ENCODE measurements at regions not wholly inside any gene's neighbourhood (a gene's known extent, or its start where the extent isn't known, plus 50 kb on each side); places are given as distances from the start of the nearest gene placed in this dataset.

GRCh38 chr6:33895296-33895695 is 91.5 kb upstream of the MLN start:
- Histone ChIP-seq H3K27ac (no peak overlapping the region), H3K4me2 (no peak overlapping the region), H3K9me3 (no peaks in the 10 kb centered on the region), H3K4me1 (peaks cover 15% of the 10 kb centered on the region), H3K4me3 (no peak overlapping the region)
- FAIRE-seq: no peak
- POLR2A ChIA-PET: no interaction called here
- TF ChIP-seq CHD2 (IDR thresholded peaks at IDR 0.05; ENCODE audit: low read length, partially characterized antibody) (no peak), POLR2A (IDR thresholded peaks at IDR 0.05; ENCODE audit: low read length) (no peak), RAD21 (conservative IDR thresholded peaks at IDR 0.05 in 1 of 2, IDR thresholded peaks at IDR 0.05 in 1 of 2) (no peak), TP53 (CRISPR knock-in tag; IDR thresholded peaks at IDR 0.05) (no peak), HEYL (CRISPR knock-in tag; IDR thresholded peaks at IDR 0.05) (no peak), TFCP2L1 (CRISPR knock-in tag; IDR thresholded peaks at IDR 0.05) (no peak), MAX (IDR thresholded peaks at IDR 0.05) (no peak), HDAC2 (IDR thresholded peaks at IDR 0.05) (no peak), HMGXB4 (CRISPR knock-in tag; IDR thresholded peaks at IDR 0.05; ENCODE audit: borderline replicate concordance) (no peak), MAZ (IDR thresholded peaks at IDR 0.05; ENCODE audit: borderline replicate concordance, low read depth, low read length) (no peak), GATA3 (IDR thresholded peaks at IDR 0.05; ENCODE audit: borderline replicate concordance) (no peak), KDM5A (IDR thresholded peaks at IDR 0.05) (no peak), BCL3 (IDR thresholded peaks at IDR 0.05) (no peak), NPAS2 (CRISPR knock-in tag; IDR thresholded peaks at IDR 0.05; ENCODE audit: borderline replicate concordance) (no peak), CBX2 (IDR thresholded peaks at IDR 0.05; ENCODE audit: borderline replicate concordance, low read depth) (no peak), CEBPB (IDR thresholded peaks at IDR 0.05) (no peak), REST (IDR thresholded peaks at IDR 0.05) (no peak)
- no peak for ATAC-seq
- WGBS (ENCODE audit: missing lambda C conversion rate): 71% methylated on average over 3 of the region's 3 CpGs
- no peak for DNase-seq (ENCODE audit: low read depth in 1 of 2, low spot score in 1 of 2)
- CTCF ChIA-PET: interaction anchor here (0.9 to 1.4 kb wide), 2 partner anchors 151 to 258 kb away, joined by 3 read pairs; no protein-coding TSS in a partner anchor

GRCh38 chr6:33894438-33894837 is 90.6 kb upstream of the MLN start:
- H3K4me3 ChIP-seq: no peak overlapping the region
- ChIA-PET CTCF (interaction anchor here (1.4 kb wide), 1 partner anchor 150 kb away, joined by 3 read pairs; no protein-coding TSS in a partner anchor), POLR2A (no interaction called here)
- H3K4me2 ChIP-seq: no peak overlapping the region
- H3K9me3 ChIP-seq: no peaks in the 10 kb centered on the region
- peaks cover 15% of the 10 kb centered on the region for H3K4me1 ChIP-seq
- WGBS (ENCODE audit: missing lambda C conversion rate): 40% methylated on average over 2 of the region's 2 CpGs
- ATAC-seq (no peak), FAIRE-seq (no peak), DNase-seq (ENCODE audit: low read depth in 1 of 2, low spot score in 1 of 2) (no peak)
- H3K27ac ChIP-seq: no peak overlapping the region
- TF ChIP-seq HOXB5 (CRISPR knock-in tag; IDR thresholded peaks at IDR 0.05): no peak
- TF ChIP-seq HEYL (CRISPR knock-in tag; IDR thresholded peaks at IDR 0.05): no peak
- no peak for TF ChIP-seq SREBF2 (IDR thresholded peaks at IDR 0.05)
- no peak for TF ChIP-seq PHF8 (IDR thresholded peaks at IDR 0.05; ENCODE audit: borderline replicate concordance, low read depth)
- TF ChIP-seq FOXS1 (CRISPR knock-in tag; IDR thresholded peaks at IDR 0.05): no peak
- no peak for TF ChIP-seq HES2 (IDR thresholded peaks at IDR 0.05)
- TF ChIP-seq JUN (IDR thresholded peaks at IDR 0.05): no peak
- TF ChIP-seq CEBPB (IDR thresholded peaks at IDR 0.05): no peak

All from A549 (cell line).